ENCODE measurements at regions not wholly inside any gene's neighbourhood (a gene's known extent, or its start where the extent isn't known, plus 50 kb on each side); places are given as distances from the start of the nearest gene placed in this dataset.

DNA sequence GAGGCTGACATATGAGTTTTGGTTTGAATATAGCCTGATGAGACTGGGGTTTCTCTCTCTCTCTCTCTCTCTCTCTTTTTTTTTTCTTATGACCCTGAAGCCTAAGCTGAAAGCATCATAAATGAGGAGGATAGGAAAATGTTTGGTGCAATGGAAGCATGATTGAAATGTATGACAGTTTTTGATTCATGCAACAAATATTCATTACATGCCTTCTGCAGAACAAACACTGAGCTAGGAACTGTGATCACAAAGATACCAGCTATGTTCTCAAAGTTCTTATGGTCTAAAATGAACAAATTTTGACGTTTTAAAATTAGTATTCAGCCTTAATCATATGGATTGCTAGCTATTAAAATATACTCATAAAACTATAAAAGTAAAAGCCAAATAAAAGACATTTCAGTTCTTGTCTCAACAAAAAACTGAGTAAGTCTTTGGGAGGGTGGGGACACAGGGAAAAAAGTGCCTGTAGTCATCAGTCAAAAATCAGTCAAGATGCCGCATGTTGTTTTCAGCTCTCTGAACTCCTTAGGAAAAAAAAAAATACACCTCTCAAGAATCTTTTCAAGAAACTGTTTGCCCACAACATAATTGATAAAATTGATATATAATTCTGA, 57.2 kb downstream of the NKX6-1 start:
- DNase-seq: no peak

DNA sequence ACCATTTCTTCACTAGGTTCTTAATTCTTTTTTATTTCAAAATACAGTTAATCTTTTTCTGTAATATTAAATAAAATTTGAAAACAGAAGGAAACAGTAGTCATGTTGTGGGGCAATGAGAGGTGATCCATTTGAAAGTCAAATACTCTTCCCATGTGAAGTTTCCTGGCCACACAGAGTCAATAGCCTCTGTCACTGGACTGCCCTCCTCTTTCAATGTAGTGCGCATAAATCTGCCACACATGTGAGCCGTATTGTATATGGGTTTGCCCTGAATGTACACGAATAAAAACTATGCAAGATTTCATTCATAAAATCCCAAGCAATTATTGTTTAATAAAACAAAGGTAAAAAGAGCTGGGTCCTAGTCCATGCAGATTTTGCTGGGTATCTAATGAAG, 59.1 kb downstream of the NKX6-1 start:
- DNase-seq: no peak

GRCh38 chr4:84436812-84437211, 62.3 kb downstream of the NKX6-1 start:
- DNase-seq: no peak

- DNase-seq: no peak
Measured at GRCh38 chr4:84434344-84434743, 64.7 kb downstream of the NKX6-1 start.

- peak; percentile 89 for DNase-seq
Measured at GRCh38 chr4:84433633-84434222, 65.4 kb downstream of the NKX6-1 start.

- no peak for DNase-seq
Measured at GRCh38 chr4:84432713-84433112, 66.4 kb downstream of the NKX6-1 start.

- DNase-seq: no peak
Measured at GRCh38 chr4:84420608-84421007, 78.5 kb downstream of the NKX6-1 start.

DNA sequence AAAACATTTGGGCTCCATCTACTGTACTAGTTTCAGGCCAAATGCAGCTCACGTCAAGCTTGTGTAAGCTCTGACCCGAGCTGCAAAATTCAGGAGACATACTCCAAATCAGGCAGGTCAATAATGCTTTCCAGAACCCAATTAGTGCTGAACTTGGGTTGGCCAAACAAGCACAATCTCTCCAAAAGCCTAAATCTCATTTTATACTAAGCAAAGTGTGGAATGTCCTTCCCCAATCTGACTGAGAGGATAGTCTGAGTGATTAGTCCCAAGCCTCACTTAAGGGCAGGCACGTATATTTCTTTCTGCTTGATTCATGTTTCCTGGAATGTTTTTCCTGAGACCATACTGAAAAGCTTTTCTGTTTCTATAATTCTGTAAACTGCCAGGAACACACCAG, 79.9 kb downstream of the NKX6-1 start:
- no peak for DNase-seq

DNA sequence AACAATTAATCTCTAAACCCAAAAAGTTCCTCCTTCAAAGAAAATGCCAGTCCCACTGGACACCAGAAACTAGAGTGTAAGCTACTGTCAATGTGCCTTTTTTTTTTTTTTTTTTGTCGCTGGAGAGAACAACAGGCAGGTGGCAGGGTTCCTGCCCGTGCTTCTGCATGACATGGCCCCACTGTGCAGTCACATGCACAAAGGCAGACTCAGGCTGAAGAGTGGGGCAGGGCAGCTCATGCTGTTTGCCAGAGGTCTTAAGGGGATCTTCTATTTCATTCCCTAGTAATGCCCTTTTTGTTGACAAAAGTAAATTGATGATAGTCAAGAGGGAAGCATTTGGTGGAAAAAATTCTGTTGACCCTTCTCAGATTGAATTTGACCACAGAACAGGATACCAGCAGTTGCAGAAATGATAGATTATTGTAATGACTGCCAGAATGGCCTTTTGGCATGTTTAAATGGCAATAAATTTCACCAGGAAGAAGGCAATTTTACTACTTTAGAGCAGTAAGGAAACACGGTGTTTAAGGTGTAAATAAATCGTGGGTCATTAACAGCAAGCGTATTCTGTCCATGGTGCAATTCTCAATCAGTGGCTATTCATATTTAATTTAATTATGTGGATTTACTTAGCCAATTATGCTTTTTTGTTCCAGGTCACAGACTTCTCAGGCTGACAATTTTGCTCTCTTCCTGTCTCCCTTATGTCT, 80.9 kb downstream of the NKX6-1 start:
- DNase-seq: peak; percentile 55

GRCh38 chr4:84413976-84414375, 85.1 kb downstream of the NKX6-1 start:
- no peak for DNase-seq

GRCh38 chr4:84413480-84413879, 85.6 kb downstream of the NKX6-1 start:
- DNase-seq: no peak

GRCh38 chr4:84412062-84412461, 87.0 kb downstream of the NKX6-1 start:
- no peak for DNase-seq

GRCh38 chr4:84407554-84408407, 91.3 kb downstream of the NKX6-1 start:
- DNase-seq: peak; percentile 81

DNA sequence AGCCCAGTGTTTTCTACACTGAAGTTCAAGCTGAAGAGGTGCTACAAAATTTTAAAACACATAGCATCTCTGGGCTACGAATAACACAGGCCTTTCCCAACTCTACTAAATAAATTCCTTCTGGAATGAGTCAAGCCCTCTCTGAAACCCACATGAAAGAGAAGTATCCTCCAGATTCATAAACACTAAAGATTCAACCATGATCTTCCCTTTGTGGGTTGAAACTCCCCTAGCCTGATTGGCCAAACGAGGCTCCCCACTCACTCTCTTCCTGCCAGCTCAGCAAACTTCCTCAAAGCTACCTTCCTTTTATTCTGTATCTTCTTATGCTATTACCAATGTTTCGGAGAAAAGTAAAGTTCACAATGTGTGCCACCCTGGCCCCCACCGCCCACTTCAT, 95.4 kb downstream of the NKX6-1 start:
- DNase-seq: no peak

DNA sequence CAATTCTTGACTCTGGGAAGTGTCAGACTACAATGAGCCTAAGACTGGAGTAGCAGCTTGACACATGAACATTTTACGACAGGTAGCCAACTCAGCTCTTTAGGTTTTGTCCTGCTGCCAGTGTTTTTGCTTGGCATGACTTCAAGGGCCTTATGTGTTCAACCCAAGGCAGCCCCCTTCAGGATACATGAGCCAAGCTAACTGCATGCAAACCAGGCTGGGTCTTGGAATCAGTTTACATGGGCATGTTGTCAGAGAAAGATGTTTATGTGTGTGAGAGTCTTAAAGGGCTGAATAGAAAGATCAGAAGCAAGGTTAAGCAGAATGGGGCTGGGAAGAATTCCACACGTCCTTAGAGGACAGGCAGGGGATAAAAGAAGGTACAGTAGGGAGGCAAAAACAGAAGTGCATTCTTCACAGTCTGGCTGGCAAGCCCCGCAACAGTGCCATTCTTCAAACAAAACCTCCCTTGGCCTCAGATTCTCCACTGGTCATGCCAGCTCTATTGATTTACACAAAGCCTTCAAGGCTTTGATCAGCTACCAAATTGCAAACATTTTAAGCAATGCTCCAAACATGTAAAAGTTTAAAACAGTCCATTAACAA, 97.3 kb downstream of the NKX6-1 start:
- DNase-seq: no peak

DNA sequence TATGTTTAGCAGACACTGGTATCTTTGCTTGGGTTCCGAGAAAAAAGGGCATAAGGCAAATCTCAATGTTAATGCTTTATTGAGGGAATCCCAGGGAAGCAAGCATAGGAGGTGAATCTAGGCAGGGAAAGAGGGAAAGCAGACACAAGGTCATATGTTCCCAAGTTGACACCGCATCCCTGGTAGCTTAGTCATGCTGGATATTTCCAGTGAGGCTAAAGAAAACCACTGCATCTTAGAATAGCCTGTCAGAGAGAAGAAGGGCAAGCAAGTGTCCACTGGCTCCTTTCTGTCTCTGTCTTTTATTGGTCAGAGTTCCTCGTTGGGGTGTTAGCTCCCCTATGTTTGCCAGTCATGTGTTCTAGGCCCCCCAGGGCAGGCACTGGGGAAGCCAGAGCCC, 104.7 kb downstream of the NKX6-1 start:
- DNase-seq: no peak

DNA sequence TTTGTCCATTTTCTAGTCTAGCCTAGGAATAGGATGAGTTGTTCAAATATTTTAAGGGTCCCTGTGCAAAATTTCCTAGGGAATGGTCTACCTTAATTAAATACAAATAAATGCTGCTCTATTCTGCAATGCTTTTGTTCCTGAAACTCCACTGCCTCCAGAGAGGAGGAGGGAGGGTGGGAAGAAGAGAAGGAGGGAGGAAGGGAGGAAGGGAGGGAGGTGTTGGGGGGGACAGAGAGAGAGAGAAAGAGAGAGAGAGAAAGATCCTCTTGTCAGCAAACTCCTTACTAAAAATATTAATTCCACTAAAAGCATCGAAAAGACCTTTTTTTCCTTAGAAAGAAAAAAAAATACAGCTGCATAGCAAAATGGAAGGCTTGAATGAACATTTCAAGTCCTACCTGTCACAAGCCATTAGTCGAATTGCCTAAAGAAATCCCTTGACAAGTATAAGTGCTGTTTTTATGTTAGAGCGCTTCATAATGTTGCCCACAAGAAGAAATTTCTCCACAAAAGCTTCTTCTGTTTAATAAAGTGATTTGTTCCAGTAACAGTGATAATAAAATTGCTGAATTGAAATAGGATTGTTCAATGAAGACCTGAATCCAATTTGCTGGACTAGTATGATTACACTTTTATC, 106.0 kb downstream of the NKX6-1 start:
- no peak for DNase-seq

GRCh38 chr4:84389406-84389805, 109.7 kb downstream of the NKX6-1 start:
- no peak for DNase-seq

GRCh38 chr4:84385203-84385602, 113.9 kb downstream of the NKX6-1 start:
- no peak for DNase-seq

GRCh38 chr4:84384801-84385200, 114.3 kb downstream of the NKX6-1 start:
- no peak for DNase-seq

DNA sequence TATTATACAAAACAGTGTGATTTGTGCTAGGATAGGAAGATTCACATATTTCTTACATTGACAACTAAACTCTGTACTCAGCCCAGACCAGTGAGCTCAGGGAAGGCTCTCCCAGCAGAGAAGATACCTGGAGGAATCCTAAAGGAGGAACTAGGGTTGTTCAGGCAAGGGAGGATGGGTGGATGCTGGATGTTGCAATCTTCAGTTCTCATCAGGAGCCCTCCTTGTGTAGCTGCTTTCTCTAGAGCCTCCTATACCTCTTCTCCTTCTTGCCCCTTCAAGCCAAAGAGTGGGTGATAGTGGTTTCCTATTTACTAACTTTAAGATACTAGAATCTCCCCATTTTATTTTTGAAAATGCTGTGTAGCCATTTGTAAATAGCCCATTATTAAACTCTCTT, 117.3 kb downstream of the NKX6-1 start:
- no peak for DNase-seq

GRCh38 chr4:84379917-84380641, 119.0 kb downstream of the NKX6-1 start:
- no peak for DNase-seq

All from NCI-H1417 treated with DMSO at 0.1 percent for 48 hours (cell line).